Gastroesophageal sphincter (tissue), 3 donors: ENCODE measurements at regions not wholly inside any gene's neighbourhood (a gene's known extent, or its start where the extent isn't known, plus 50 kb on each side); places are given as distances from the start of the nearest gene placed in this dataset.

Experiments used
- EP300 ChIP-seq: sonication (generic); formaldehyde crosslinking; IDR thresholded peaks from one replicate; pipeline ENCODE4 v1.6.1; 2017; ENCODE audit warnings: antibody characterized with exemption, mild to moderate bottlenecking
- POLR2A ChIP-seq, 2 donors: fragments of 450-650 bp; IDR thresholded peaks; one replicate each; pipeline ENCODE4 v1.6.1; 2017; ENCODE audit warnings: antibody characterized with exemption in 2 of 2, mild to moderate bottlenecking in 2 of 2, moderate library complexity in 1 of 2
- POLR2AphosphoS5 ChIP-seq: sonication (generic); formaldehyde crosslinking; IDR thresholded peaks from one replicate; pipeline ENCODE4 v1.6.1; 2017; ENCODE audit warnings: antibody characterized with exemption
- TF ChIP-seq, protein P1 (sequence below), 4 experiments: fragments of 200-600 bp in 2 of 4; fragments of 450-650 bp in 2 of 4; sonication (generic) in 1 of 4; IDR thresholded peaks; one replicate each; pipeline ENCODE4 v1.5.1; 2017 to 2019; ENCODE audit warnings: antibody characterized with exemption in 4 of 4, mild to moderate bottlenecking in 2 of 4, moderate library complexity in 2 of 4

DNA sequence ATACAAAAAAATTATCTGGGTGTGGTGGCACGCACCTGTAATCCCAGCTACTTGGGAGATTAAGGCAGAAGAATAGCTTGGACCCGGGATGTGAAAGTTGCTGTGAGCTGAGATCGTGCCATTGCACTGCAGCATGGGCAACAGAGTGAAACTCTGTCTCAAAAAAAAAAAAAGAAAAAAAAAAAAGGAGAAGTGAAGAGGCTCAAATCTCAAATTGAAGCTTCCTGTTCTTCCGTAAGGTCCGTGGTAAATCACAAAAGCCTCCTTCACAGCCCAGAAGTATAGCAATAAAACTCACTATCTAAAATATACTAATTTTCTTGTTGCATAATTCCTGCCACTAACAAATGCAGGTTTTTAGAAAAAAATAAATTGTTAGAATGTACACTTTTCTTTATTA is 498.2 kb upstream of the BRINP3 start:
- TF ChIP-seq POLR2AphosphoS5 (no peak), POLR2A (IDR thresholded peaks at IDR 0.05) (no peak), EP300 (no peak)
- TF ChIP-seq, protein P1, sequence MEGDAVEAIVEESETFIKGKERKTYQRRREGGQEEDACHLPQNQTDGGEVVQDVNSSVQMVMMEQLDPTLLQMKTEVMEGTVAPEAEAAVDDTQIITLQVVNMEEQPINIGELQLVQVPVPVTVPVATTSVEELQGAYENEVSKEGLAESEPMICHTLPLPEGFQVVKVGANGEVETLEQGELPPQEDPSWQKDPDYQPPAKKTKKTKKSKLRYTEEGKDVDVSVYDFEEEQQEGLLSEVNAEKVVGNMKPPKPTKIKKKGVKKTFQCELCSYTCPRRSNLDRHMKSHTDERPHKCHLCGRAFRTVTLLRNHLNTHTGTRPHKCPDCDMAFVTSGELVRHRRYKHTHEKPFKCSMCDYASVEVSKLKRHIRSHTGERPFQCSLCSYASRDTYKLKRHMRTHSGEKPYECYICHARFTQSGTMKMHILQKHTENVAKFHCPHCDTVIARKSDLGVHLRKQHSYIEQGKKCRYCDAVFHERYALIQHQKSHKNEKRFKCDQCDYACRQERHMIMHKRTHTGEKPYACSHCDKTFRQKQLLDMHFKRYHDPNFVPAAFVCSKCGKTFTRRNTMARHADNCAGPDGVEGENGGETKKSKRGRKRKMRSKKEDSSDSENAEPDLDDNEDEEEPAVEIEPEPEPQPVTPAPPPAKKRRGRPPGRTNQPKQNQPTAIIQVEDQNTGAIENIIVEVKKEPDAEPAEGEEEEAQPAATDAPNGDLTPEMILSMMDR (IDR thresholded peaks at IDR 0.05), result no peak
